Omental fat pad (tissue), 3 donors: ENCODE measurements at regions not wholly inside any gene's neighbourhood (a gene's known extent, or its start where the extent isn't known, plus 50 kb on each side); places are given as distances from the start of the nearest gene placed in this dataset.
A peak's percentile ranks its signal among the peaks of the same experiment; 100 is the strongest.
"Not testable (repeated sequence)": the region's sequence is repeated elsewhere in the genome, so short reads cannot be mapped to it uniquely, and the experiment has no call there.

Experiments
- ATAC-seq: fragments of 150-250 bp; one replicate; pipeline ENCODE4 v1.9.1; 2016; ENCODE audit warnings: mild to moderate bottlenecking, moderate library complexity; ENCODE audit not compliant: low FRiP score
- DNase-seq: peaks from one replicate; pipeline ENCODE4 v3.0.0-alpha.2; 2019; ENCODE audit warnings: low spot score
- TF ChIP-seq, protein P1 (sequence below), 3 donors: fragments of 450-650 bp; IDR thresholded peaks; one replicate each; pipeline ENCODE4 v1.5.1; 2016 to 2017; ENCODE audit warnings: antibody characterized with exemption in 3 of 3, mild to moderate bottlenecking in 3 of 3, moderate library complexity in 2 of 3

DNA sequence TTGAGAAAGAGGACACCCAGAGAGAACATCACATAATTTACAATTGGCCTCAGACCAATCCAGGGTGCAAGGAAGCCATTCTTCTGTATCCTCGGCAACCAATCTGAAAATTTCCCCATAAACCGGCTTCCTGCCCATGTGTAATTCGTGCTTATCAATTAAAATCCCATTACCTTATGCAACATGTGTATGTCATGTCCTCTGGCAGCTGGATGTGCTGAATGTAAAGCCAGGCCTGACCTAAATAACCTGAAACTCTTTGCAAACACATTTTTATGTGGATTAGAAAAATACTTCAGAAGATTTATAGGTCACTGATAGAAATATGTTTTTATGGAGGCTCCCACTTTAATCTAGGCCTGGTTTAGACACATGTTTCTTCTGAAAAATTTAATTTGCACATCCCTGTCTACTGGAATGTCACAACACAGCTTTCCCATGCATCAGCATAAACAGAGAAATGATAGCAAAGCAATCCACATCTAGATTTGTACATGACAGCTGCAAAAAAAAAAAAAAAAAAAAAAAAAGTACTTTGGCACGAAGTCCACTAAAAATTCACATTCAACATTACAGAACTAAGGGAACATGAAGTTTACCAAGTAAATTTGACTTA, 69.4 kb upstream of the SAMSN1 start:
- DNase-seq (no peak), ATAC-seq (no peak)
- TF ChIP-seq, protein P1, sequence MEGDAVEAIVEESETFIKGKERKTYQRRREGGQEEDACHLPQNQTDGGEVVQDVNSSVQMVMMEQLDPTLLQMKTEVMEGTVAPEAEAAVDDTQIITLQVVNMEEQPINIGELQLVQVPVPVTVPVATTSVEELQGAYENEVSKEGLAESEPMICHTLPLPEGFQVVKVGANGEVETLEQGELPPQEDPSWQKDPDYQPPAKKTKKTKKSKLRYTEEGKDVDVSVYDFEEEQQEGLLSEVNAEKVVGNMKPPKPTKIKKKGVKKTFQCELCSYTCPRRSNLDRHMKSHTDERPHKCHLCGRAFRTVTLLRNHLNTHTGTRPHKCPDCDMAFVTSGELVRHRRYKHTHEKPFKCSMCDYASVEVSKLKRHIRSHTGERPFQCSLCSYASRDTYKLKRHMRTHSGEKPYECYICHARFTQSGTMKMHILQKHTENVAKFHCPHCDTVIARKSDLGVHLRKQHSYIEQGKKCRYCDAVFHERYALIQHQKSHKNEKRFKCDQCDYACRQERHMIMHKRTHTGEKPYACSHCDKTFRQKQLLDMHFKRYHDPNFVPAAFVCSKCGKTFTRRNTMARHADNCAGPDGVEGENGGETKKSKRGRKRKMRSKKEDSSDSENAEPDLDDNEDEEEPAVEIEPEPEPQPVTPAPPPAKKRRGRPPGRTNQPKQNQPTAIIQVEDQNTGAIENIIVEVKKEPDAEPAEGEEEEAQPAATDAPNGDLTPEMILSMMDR (IDR thresholded peaks at IDR 0.05) = no peak

DNA sequence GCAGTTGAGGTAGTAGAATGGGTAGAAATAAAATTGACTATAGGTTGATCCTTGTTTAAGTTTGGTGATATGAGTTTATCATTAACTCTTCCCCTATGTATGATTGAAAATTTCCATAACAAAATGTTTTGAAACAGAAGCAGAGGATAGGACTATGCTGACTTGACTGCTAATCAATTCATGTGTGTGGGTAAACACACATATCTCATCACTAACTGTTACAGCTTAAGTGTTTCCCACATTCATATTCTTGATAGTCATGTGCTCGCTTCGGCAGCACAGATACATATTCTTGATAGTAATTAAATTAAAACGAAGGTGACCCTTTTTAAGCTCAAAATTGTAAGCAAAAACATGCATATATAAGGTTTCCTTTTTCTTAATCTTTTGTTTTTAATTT, 68.2 kb upstream of the SAMSN1 start:
- DNase-seq (no peak), ATAC-seq (no peak)
- TF ChIP-seq, protein P1 (IDR thresholded peaks at IDR 0.05) = no peak

DNA sequence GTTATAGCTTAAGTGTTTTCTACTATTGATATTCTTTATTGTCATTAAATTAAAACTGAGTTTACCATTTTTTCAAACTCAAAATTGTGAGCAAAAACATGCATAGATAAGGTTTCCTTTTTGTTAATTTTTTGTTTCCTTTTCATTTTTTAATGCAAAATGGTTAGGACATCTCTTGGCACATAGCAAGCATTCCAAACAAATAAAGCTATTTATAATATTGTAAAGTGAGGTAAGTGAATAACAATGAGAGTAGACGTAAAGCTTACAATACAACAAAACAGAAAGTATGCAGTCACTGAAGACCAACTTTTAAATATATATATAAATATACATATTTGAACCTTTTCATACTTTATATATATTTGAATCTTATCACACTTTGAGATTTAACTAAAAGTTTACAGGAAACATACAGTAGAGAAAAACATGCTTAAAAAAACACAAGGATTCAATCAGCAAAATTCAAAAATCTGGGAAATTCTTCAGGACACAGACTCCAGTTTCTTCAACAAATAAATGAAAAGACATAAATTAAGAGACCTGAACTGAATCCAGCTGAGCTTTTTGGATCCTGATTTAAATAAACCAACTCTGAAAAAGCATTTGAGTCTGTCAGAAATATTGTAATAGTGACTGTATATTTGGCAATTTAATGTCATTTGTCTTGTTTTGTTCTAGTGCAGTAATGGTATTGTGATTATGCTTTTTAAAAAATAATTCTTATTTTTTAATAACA, 67.5 kb upstream of the SAMSN1 start:
- TF ChIP-seq, protein P1 (IDR thresholded peaks at IDR 0.05) = no peak
- DNase-seq (no peak), ATAC-seq (no peak)

DNA sequence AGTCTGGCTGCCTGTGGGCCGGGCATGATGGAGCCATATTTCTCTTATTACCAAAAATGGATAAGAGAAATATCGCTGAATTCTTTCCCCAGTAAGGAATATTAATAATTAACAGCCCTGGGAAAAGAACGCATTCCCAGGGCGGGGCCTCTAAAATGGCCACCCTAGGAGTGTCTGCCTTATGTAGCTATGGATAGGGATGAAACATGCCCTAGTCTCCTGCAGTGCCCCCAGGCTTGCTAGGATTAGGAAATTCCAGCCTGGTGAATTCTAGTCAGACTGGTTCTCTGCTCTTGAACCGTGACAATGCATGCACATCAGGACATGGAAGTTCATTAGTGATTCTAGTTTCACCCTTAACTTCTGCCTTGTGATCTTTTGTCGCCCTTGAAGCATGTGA, 64.0 kb upstream of the SAMSN1 start:
- ATAC-seq, DNase-seq: not testable (repeated sequence)

DNA sequence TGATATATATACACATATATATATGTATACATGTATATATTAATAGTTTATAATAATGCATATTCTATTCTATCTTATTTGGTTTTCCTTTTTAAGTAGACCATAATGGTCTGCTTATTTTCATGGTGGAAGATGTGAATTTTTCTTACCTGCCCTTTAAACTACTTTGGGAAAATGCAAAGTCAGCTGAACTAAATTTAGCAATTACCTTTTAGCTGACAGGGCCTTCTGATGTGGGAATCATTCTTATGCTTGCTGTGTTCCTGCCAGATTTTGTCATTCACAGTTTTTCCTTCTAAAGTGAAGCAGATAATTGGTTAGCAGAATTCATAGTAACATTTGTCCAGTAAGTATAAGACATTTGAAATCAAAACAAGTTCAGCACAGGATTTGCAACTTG, 63.2 kb upstream of the SAMSN1 start:
- DNase-seq (no peak), ATAC-seq (no peak)
- TF ChIP-seq, protein P1 (IDR thresholded peaks at IDR 0.05) = no peak

DNA sequence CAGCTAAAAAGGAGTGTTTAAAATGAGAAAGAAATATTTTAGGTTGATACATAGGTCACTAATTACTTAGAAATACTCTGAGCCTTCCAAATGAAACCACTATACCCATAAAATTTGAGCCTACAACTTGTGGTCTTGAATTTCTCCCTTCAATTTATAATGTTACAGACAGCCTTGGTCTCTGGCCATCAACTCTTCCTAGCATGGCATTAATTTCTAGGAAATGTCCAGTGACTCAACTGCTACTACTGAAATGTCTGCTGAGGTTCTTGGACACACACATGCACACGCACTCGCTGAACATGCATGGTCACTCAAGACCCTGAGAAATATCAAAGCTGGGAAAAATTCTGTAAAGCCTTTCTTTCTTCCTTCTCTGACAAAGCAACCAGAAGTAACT, 61.1 kb upstream of the SAMSN1 start:
- TF ChIP-seq, protein P1 (IDR thresholded peaks at IDR 0.05) = no peak
- ATAC-seq (no peak), DNase-seq (no peak)

DNA sequence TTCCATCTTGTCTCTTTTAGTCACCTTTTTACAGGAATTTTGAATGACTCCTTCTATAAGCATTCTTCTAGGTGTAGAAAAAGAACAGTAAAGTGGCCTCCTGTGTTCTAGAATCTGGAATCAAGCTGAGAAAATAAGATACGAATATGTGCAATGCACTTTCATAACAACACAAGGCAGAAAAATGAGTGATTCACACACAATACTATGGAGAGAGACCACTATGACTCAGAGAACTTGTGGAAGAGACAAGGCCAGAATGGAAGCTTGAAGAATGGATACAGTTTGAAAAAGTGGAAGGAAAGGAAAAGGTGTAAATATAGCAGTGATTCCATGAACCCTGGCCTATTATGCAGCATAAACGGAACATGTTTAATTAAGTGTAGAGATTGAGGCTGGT, 57.1 kb upstream of the SAMSN1 start:
- TF ChIP-seq, protein P1 (IDR thresholded peaks at IDR 0.05) = no peak
- DNase-seq (no peak), ATAC-seq (peak; percentile 79)
